PC-3 (cell line): ENCODE measurements at regions not wholly inside any gene's neighbourhood (a gene's known extent, or its start where the extent isn't known, plus 50 kb on each side); places are given as distances from the start of the nearest gene placed in this dataset.

Source experiments
- ATAC-seq: fragments of 200-7000 bp; cut with Tn5 transposase; 2 replicates; pipeline ENCODE4 v1.9.1; 2020; ENCODE audit warnings: mild to moderate bottlenecking, moderate library complexity
- BruUV-seq: library from RNA; stranded (reverse); fragments of 400-500 nt; replicated peaks from 2 replicates; lab custom pipeline; 2021; lab: Mats Ljungman, UMichigan
- CTCF ChIA-PET: fragments of 300-600 bp; sonication (Branson Sonifier 250); formaldehyde crosslinking; loops from one replicate; lab custom pipeline; 2022; ENCODE audit warnings: antibody characterized with exemption; lab: Charles Lee
- POLR2A ChIA-PET: fragments of 300-600 bp; sonication (Branson Sonifier 250); formaldehyde crosslinking; loops from one replicate; lab custom pipeline; 2022; ENCODE audit warnings: antibody characterized with exemption; ENCODE audit not compliant: unreplicated experiment; lab: Charles Lee
- DNase-seq: peaks from one replicate; pipeline ENCODE4 v3.0.0-alpha.2; 2015
- H2AFZ ChIP-seq: fragments of 300-600 bp; sonication (generic); 2 replicates; pipeline ENCODE4 v1.6.0; 2016; ENCODE audit warnings: antibody characterized with exemption, low read length
- H3F3A ChIP-seq: fragments of 300-600 bp; sonication (generic); one replicate; pipeline ENCODE4 v1.6.0; 2017; ENCODE audit warnings: antibody characterized with exemption, low read length, control low read depth, mild to moderate bottlenecking; ENCODE audit not compliant: unreplicated experiment
- H3K27ac ChIP-seq: fragments of 300-600 bp; sonication (generic); 2 replicates; pipeline ENCODE4 v1.5.1; 2016; ENCODE audit warnings: mild to moderate bottlenecking, low read length
- H3K27me3 ChIP-seq: fragments of 300-600 bp; sonication (generic); 2 replicates; pipeline ENCODE4 v1.6.1; 2016; ENCODE audit warnings: low read length, mixed read lengths
- H3K36me3 ChIP-seq: fragments of 300-600 bp; sonication (generic); 2 replicates; pipeline ENCODE4 v1.6.1; 2016; ENCODE audit warnings: low read depth, mixed run types, low read length, mixed read lengths
- H3K4me1 ChIP-seq: fragments of 300-600 bp; sonication (generic); 2 replicates; pipeline ENCODE4 v1.5.1; 2016; ENCODE audit warnings: low read length; ENCODE audit not compliant: insufficient read depth
- H3K4me2 ChIP-seq: fragments of 300-600 bp; sonication (generic); 2 replicates; pipeline ENCODE4 v1.6.0; 2016; ENCODE audit warnings: low read length
- H3K4me3 ChIP-seq: fragments of 300-600 bp; sonication (generic); 2 replicates; pipeline ENCODE4 v1.5.1; 2016; ENCODE audit warnings: mild to moderate bottlenecking, low read length, mixed read lengths
- H3K79me2 ChIP-seq: fragments of 300-600 bp; sonication (generic); 2 replicates; pipeline ENCODE4 v1.6.1; 2017; ENCODE audit warnings: low read length, mixed read lengths
- H3K9ac ChIP-seq: fragments of 300-600 bp; sonication (generic); 2 replicates; pipeline ENCODE4 v1.6.0; 2016; ENCODE audit warnings: mild to moderate bottlenecking, low read length
- H3K9me2 ChIP-seq: fragments of 300-600 bp; sonication (generic); replicated peaks from 2 replicates; pipeline ENCODE4 v1.6.1; 2016; ENCODE audit warnings: mixed run types, low read length, mixed read lengths
- H3K9me3 ChIP-seq: fragments of 300-600 bp; sonication (generic); 2 replicates; pipeline ENCODE4 v1.6.1; 2016; ENCODE audit warnings: low read length, mixed read lengths
- H4K20me1 ChIP-seq: fragments of 300-600 bp; sonication (generic); 2 replicates; pipeline ENCODE4 v1.6.1; 2016; ENCODE audit warnings: low read length, mixed read lengths
- CTCF ChIP-seq: fragments of 300-600 bp; sonication (generic); conservative IDR thresholded peaks from 2 replicates; pipeline ENCODE4 v1.5.1; 2017; ENCODE audit warnings: antibody characterized with exemption, low read depth, mild to moderate bottlenecking, low read length
- EZH2 ChIP-seq: fragments of 300-600 bp; sonication (generic); IDR thresholded peaks from one replicate; pipeline ENCODE4 v1.6.1; 2017; ENCODE audit warnings: antibody characterized with exemption, mild to moderate bottlenecking, low read length; ENCODE audit not compliant: unreplicated experiment
- EZH2phosphoT487 ChIP-seq: fragments of 300-600 bp; sonication (generic); IDR thresholded peaks from 2 replicates; pipeline ENCODE4 v1.6.1; 2018; ENCODE audit warnings: mild to moderate bottlenecking, antibody characterized with exemption, low read length, borderline replicate concordance
- intact Hi-C: fragments of 100-400 bp; cut with micrococcal nuclease; formaldehyde crosslinking; loops from 2 replicates; pipeline ENCODE4 v1.9.0; 2023

DNA sequence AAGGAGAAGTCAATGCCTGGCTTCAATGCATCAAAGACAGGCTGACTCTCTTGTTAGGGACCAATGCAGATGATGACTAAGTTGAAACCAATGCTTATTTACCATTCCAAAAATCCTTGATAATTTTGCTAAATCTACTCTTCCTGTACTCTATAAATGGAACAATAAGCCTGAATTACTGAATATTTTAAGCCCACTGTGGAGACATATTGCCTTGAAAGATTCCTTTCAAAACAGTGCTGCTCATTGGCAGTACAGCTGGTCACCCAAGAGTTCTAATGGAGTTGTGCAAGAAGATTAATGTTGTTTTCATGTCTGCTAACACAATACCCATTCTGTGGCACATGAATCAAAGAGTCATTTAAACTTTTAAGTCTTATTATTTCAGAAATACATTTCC, 181.0 kb upstream of the CBLB start:
- Histone ChIP-seq H3K27me3 (no peaks in the 10 kb centered on the region), H3K4me3 (no peak overlapping the region), H3K36me3 (no peaks in the 10 kb centered on the region), H3K4me1 (peaks cover 8% of the 10 kb centered on the region), H3F3A (no peaks in the 10 kb centered on the region), H3K27ac (no peak overlapping the region), H4K20me1 (no peaks in the 10 kb centered on the region), H3K79me2 (no peaks in the 10 kb centered on the region), H3K4me2 (no peak overlapping the region), H3K9me2 (no peaks in the 10 kb centered on the region), H2AFZ (no peak overlapping the region), H3K9ac (no peak overlapping the region), H3K9me3 (no peaks in the 10 kb centered on the region)
- ChIA-PET POLR2A (no interaction called here), CTCF (no interaction called here)
- no peak for DNase-seq
- intact Hi-C loops, result no loop called here
- no peak for ATAC-seq
- no TSS peak for BruUV-seq
- TF ChIP-seq EZH2phosphoT487 (no peak), EZH2 (no peak), CTCF (no peak)

DNA sequence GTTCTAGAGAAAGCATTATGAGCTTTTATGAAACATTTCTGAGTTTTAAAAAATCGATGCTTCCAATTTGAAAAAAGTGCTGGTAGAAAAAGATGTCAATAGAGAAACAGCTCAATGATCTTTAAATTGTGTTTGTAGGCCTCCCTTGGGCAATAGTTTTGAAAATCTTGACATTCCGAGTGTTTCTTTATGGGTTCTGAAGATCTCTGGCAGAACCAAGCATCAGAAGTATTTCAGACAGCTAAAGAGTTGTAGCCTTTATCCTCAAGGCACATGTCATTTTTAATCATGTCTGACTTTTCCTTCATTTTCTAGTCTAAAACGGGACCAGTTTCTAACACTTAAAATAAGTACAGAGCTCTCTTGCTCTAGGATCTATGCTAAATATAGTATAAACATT, 188.1 kb upstream of the CBLB start:
- no TSS peak for BruUV-seq
- DNase-seq (no peak), ATAC-seq (no peak)
- no peak overlapping the region for H2AFZ ChIP-seq
- no peaks in the 10 kb centered on the region for H3F3A ChIP-seq
- intact Hi-C loops, result no loop called here
- H3K4me2 ChIP-seq, result no peak overlapping the region
- ChIA-PET CTCF (no interaction called here), POLR2A (no interaction called here)
- no peak overlapping the region for H3K9ac ChIP-seq
- H3K27ac ChIP-seq, result no peak overlapping the region
- no peaks in the 10 kb centered on the region for H3K9me2 ChIP-seq
- no peaks in the 10 kb centered on the region for H3K4me1 ChIP-seq
- H3K4me3 ChIP-seq, result no peak overlapping the region
- no peaks in the 10 kb centered on the region for H3K27me3 ChIP-seq
- no peak for TF ChIP-seq CTCF
- TF ChIP-seq EZH2phosphoT487, result no peak
- TF ChIP-seq EZH2, result no peak
- no peaks in the 10 kb centered on the region for H3K36me3 ChIP-seq
- H3K9me3 ChIP-seq, result no peaks in the 10 kb centered on the region
- H3K79me2 ChIP-seq, result no peaks in the 10 kb centered on the region
- no peaks in the 10 kb centered on the region for H4K20me1 ChIP-seq

GRCh38 chr3:106058475-106058874, 189.7 kb upstream of the CBLB start:
- Histone ChIP-seq H3F3A (no peaks in the 10 kb centered on the region), H4K20me1 (no peaks in the 10 kb centered on the region), H3K27ac (no peak overlapping the region), H3K4me3 (no peak overlapping the region), H3K79me2 (no peaks in the 10 kb centered on the region), H3K9ac (no peak overlapping the region), H3K9me2 (no peaks in the 10 kb centered on the region), H2AFZ (no peak overlapping the region), H3K4me2 (no peak overlapping the region), H3K27me3 (no peaks in the 10 kb centered on the region), H3K4me1 (no peaks in the 10 kb centered on the region), H3K36me3 (no peaks in the 10 kb centered on the region), H3K9me3 (no peaks in the 10 kb centered on the region)
- intact Hi-C loops, result no loop called here
- no peak for TF ChIP-seq EZH2phosphoT487
- no peak for TF ChIP-seq CTCF
- TF ChIP-seq EZH2, result no peak
- no TSS peak for BruUV-seq
- POLR2A ChIA-PET, result no interaction called here
- DNase-seq, result no peak
- ATAC-seq, result no peak
- CTCF ChIA-PET, result no interaction called here
